ENCODE measurements at regions not wholly inside any gene's neighbourhood (a gene's known extent, or its start where the extent isn't known, plus 50 kb on each side); places are given as distances from the start of the nearest gene placed in this dataset.

DNA sequence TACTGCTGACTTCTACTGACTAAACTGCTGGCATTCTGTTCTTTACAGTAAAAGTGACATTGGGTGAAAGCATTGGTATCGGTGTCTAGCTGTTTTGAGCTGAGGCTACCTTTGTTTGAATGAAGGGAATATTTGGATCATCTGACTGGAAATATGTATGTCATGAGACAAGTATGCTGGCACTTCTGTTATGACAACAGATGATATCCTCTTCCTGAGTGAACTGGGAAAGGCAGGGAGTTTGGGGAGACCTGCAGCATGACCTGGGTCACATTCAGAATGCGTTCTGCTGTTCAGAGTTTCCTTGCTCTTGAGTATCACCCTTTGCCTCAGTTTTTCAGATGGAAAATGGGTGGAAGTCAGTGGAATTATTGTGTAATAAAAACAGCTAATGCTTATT lies 81.8 kb downstream of the PLCE1 start:
- Mint-ChIP-seq H3K4me1 (ENCODE audit: low read depth) (no peaks in the 10 kb centered on the region), H3K4me3 (no peak overlapping the region), H3K9me3 (no peaks in the 10 kb centered on the region), H3K27me3 (ENCODE audit: low read depth) (no peaks in the 10 kb centered on the region), H3K27ac (no peak overlapping the region), H3K36me3 (ENCODE audit: low read depth) (no peaks in the 10 kb centered on the region)
- no peak for DNase-seq (ENCODE audit: low spot score)

DNA sequence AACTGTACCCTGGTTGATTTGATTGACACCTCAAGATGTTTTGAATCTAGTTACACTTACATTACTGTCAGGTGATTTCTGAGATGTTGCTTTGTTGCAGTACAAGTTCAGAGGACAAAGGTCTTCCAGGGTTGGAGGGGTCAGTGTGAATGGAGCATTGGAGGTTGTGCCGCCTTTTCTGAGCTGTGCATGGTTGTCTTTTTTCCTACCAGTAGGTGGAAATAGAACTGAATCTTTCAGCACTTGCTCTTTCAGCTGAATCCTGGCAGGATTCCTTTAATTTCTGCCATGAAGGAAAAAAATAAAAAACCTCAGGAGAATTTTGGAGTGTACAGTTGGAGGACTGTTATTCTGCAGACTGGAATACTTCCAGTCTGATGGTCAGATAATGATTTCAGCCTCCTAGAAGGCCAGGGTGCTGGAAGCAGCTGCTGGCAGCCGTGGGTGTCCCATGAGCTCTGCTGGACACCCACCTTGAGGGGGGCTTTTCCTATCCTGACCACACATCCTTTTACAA lies 82.7 kb downstream of the PLCE1 start:
- H3K4me3 Mint-ChIP-seq = no peak overlapping the region
- H3K4me1 Mint-ChIP-seq (ENCODE audit: low read depth) = no peaks in the 10 kb centered on the region
- H3K27ac Mint-ChIP-seq = no peak overlapping the region
- DNase-seq (ENCODE audit: low spot score) = no peak
- no peaks in the 10 kb centered on the region for H3K36me3 Mint-ChIP-seq (ENCODE audit: low read depth)
- no peaks in the 10 kb centered on the region for H3K9me3 Mint-ChIP-seq
- H3K27me3 Mint-ChIP-seq (ENCODE audit: low read depth) = no peaks in the 10 kb centered on the region

DNA sequence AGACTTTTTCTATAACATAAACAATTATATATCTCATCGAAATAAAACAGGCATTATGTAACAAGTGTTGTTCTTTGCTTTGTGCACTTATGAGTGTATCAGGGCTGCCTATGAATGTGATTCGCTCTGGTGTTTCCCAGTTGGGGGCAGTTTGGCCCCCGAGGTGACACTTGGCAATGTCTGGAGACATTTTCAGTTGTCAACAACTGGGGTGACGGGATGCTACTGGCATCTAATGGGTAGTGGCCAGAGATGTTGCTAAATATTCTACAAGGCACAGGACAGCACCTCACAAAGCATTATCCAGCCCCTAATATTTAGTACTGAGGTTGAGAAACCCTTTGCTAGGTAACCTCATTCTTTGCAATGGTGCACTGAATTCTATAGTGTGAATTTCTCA lies 83.3 kb downstream of the PLCE1 start:
- Mint-ChIP-seq H3K36me3 (ENCODE audit: low read depth) (no peaks in the 10 kb centered on the region), H3K9me3 (no peaks in the 10 kb centered on the region), H3K4me3 (no peak overlapping the region), H3K27ac (no peak overlapping the region), H3K27me3 (ENCODE audit: low read depth) (no peaks in the 10 kb centered on the region), H3K4me1 (ENCODE audit: low read depth) (no peaks in the 10 kb centered on the region)
- DNase-seq (ENCODE audit: low spot score) = no peak

DNA sequence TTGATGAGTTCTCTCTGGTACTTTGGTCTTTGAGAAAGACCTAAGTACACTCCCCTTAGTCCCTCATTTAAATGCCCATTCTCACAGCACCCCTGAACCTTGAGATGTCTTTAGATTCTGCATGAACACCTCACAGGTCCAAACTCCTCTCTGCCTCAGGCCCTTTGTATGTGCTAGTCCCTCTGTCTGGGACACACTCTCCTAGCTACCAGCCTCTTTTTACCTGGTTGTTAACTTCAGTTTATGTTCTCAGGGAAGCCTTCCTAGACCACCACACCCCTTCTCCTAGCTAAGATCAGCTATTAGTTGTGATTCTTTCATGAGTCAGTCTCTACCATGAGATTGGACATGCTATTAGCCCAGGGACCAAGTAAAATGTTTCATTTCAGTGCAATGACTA lies 86.4 kb downstream of the PLCE1 start:
- H3K9me3 Mint-ChIP-seq = no peaks in the 10 kb centered on the region
- no peaks in the 10 kb centered on the region for H3K27me3 Mint-ChIP-seq (ENCODE audit: low read depth)
- no peak overlapping the region for H3K27ac Mint-ChIP-seq
- no peak overlapping the region for H3K4me3 Mint-ChIP-seq
- no peaks in the 10 kb centered on the region for H3K36me3 Mint-ChIP-seq (ENCODE audit: low read depth)
- DNase-seq (ENCODE audit: low spot score) = no peak
- H3K4me1 Mint-ChIP-seq (ENCODE audit: low read depth) = no peaks in the 10 kb centered on the region

DNA sequence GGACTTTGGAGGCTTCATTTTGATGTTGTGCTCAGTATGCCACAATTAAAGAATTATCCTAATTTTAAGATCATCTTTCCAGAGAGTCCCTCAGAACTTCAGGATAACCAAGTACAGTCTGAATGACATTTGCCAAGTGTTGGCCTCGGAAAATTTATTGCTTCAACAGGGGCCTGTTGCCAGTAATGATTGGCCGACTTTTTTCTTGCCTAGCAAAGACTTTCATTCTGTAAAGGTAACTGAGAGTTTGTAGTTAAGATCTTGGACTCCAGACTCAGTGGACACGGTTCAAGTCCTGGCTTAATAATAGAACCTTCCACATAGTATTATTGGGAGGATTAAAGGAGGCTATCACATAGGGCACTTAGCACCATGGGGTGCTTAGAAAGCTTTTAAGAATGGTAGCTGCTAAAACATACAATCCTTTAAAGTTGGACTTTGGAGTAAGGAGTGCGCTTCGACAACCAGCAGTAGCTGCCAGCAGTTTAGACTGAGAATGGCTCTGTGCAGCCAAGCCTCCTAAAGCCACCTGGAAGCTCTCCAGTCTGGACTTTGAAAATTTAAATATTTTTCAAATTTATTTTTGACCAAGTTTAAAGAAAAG lies 90.0 kb downstream of the PLCE1 start:
- no peak overlapping the region for H3K27ac Mint-ChIP-seq
- no peak for DNase-seq (ENCODE audit: low spot score)
- no peaks in the 10 kb centered on the region for H3K9me3 Mint-ChIP-seq
- no peaks in the 10 kb centered on the region for H3K4me1 Mint-ChIP-seq (ENCODE audit: low read depth)
- H3K4me3 Mint-ChIP-seq = no peak overlapping the region
- H3K36me3 Mint-ChIP-seq (ENCODE audit: low read depth) = no peaks in the 10 kb centered on the region
- H3K27me3 Mint-ChIP-seq (ENCODE audit: low read depth) = no peaks in the 10 kb centered on the region

DNA sequence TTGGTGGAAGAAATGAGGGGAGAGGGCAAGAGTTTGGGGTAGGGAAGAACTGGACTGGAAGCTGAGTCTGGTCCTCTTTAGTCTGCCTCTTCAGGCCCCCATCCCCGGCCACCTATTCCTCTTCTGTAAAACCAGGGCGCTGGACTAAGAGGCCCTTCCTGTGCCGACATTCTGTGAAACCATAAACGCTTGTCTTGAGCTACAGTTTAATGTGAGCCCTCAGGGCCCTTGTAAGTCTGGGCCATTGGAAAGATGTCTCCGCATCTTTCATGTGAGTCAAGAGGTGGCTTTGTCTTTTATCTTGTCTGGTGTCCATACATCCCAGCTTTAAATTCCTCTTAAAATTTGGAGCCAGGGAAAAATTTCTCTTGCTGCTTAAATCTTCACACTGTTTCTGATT lies 90.6 kb downstream of the PLCE1 start:
- Mint-ChIP-seq H3K27ac (no peak overlapping the region), H3K4me3 (no peak overlapping the region), H3K4me1 (ENCODE audit: low read depth) (no peaks in the 10 kb centered on the region), H3K27me3 (ENCODE audit: low read depth) (no peaks in the 10 kb centered on the region), H3K9me3 (no peaks in the 10 kb centered on the region), H3K36me3 (ENCODE audit: low read depth) (no peaks in the 10 kb centered on the region)
- DNase-seq (ENCODE audit: low spot score) = no peak

DNA sequence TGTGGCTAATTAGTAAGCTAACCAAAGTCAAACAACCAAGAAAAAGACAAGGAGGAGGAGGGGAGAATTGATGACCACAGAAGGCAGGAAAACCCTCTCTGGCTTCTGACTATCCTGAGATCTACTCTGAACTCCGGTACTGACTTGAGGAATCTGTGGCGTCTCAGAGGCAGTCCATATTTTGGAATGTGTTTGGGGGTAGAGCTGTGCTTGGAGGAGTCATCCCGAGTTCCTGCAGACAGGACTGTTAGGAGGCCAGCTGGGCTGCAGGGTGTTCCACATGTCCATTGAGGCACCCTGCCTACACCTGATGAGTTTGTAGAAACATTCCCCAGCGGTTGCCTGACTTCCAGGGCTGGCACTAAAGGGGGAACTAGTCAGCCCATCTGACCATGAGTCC lies 91.6 kb downstream of the PLCE1 start:
- peaks cover 1% of the 10 kb centered on the region for H3K27me3 Mint-ChIP-seq (ENCODE audit: low read depth)
- H3K4me3 Mint-ChIP-seq = no peak overlapping the region
- no peaks in the 10 kb centered on the region for H3K36me3 Mint-ChIP-seq (ENCODE audit: low read depth)
- DNase-seq (ENCODE audit: low spot score) = no peak
- H3K9me3 Mint-ChIP-seq = no peaks in the 10 kb centered on the region
- no peak overlapping the region for H3K27ac Mint-ChIP-seq
- no peaks in the 10 kb centered on the region for H3K4me1 Mint-ChIP-seq (ENCODE audit: low read depth)

DNA sequence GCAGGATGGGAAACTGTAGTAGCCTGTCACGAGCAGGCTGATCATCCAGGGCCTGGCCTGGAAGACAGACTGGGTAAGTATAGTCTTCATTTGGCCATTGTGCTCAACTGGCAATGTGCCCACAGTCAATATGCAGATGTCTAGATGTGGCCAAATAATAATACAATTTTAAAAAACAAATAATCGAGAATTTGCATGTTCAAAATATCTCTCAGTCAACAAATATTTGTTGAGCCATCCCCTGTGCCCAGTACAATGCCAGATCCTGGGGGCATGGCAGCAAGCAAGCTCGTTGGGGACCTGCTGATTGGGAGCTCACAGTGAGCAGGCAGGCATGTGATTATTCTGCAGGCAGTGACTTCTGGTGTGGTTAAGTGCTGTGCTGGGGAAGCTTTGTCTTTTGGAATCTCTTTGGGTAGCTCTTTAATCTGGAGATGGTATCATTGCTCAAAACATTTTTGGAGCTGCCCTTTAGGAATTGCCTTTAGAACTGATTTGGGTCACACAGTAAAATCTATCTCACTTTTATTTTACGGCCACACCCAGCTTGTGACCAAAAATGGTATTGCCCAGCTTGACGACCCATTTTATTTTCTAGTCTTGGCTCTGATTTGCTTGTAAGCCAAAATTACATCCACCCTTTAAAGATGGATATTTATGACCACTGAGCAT lies 92.2 kb downstream of the PLCE1 start:
- Mint-ChIP-seq H3K4me3 (no peak overlapping the region), H3K9me3 (no peaks in the 10 kb centered on the region), H3K36me3 (ENCODE audit: low read depth) (no peaks in the 10 kb centered on the region), H3K4me1 (ENCODE audit: low read depth) (no peaks in the 10 kb centered on the region), H3K27me3 (ENCODE audit: low read depth) (peaks cover 6% of the 10 kb centered on the region), H3K27ac (no peak overlapping the region)
- no peak for DNase-seq (ENCODE audit: low spot score)

DNA sequence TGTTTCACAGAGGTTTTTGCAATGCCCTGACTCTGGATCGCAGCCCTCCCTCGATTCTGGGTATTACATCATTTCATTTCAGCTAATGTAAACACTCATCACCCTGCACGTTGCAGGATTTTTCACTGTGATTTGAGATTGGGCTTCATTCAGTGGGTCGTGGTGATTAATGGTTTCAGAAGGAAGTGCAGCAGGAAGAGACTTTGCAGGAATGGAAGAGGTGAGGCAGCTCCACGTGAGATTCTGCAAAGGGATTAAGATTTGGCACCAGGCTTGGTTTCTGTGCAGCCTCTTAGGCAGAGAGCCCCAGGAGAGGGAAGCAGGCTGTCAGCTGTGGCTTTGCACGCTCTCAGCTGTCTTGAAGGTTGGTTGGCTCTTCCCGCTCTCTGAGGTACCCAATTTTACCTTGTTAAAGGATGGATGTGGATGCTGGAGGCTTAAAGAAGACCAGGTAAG lies 95.2 kb downstream of the PLCE1 start:
- no peaks in the 10 kb centered on the region for H3K36me3 Mint-ChIP-seq (ENCODE audit: low read depth)
- H3K4me1 Mint-ChIP-seq (ENCODE audit: low read depth) = no peaks in the 10 kb centered on the region
- H3K27ac Mint-ChIP-seq = no peak overlapping the region
- H3K27me3 Mint-ChIP-seq (ENCODE audit: low read depth) = peaks cover 6% of the 10 kb centered on the region
- H3K4me3 Mint-ChIP-seq = no peak overlapping the region
- DNase-seq (ENCODE audit: low spot score) = no peak
- no peaks in the 10 kb centered on the region for H3K9me3 Mint-ChIP-seq

DNA sequence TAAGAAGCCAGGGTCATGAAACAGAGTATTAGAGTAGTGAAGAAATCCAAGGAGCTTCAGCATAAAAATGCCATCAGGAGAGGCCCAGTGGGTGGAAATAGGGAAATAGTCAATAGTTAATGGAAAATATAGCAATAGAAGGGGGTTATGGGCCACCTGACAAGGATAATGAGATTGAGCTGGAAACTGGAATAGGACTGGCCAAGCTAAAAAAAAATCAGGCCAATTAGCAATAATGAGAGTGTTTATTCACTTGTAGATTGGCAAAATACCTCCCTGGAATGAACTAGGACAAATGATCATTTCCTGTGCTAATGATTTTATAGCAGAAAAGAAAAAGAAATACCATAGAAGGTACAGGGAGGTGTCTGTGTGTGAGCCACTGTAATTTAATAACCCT lies 97.9 kb downstream of the PLCE1 start:
- H3K27ac Mint-ChIP-seq = no peak overlapping the region
- no peak for DNase-seq (ENCODE audit: low spot score)
- no peak overlapping the region for H3K4me3 Mint-ChIP-seq
- H3K27me3 Mint-ChIP-seq (ENCODE audit: low read depth) = peaks cover 6% of the 10 kb centered on the region
- H3K4me1 Mint-ChIP-seq (ENCODE audit: low read depth) = no peaks in the 10 kb centered on the region
- H3K36me3 Mint-ChIP-seq (ENCODE audit: low read depth) = no peaks in the 10 kb centered on the region
- H3K9me3 Mint-ChIP-seq = no peaks in the 10 kb centered on the region

DNA sequence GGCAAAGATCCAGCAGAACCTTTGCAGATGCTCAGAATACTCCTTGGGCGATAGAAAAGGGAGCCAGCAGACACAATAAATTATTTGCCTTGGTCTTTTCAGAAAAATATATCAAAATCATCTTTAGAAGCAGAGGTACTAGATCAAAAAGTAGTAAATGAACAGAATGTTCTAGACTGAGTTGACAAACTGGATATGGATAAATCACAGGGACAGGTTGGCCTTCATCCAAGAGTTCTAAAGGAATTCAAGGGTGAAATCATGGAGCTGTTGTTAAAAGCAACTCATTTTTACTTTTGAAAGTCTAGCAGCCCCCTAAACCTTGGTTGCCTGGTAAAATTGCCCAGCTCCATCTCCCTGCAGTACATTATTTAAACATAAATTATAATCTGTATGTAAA lies 99.1 kb downstream of the PLCE1 start:
- Mint-ChIP-seq H3K27me3 (ENCODE audit: low read depth) (peaks cover 8% of the 10 kb centered on the region), H3K4me3 (no peak overlapping the region), H3K4me1 (ENCODE audit: low read depth) (no peaks in the 10 kb centered on the region), H3K36me3 (ENCODE audit: low read depth) (no peaks in the 10 kb centered on the region), H3K9me3 (no peaks in the 10 kb centered on the region), H3K27ac (no peak overlapping the region)
- DNase-seq (ENCODE audit: low spot score) = no peak

DNA sequence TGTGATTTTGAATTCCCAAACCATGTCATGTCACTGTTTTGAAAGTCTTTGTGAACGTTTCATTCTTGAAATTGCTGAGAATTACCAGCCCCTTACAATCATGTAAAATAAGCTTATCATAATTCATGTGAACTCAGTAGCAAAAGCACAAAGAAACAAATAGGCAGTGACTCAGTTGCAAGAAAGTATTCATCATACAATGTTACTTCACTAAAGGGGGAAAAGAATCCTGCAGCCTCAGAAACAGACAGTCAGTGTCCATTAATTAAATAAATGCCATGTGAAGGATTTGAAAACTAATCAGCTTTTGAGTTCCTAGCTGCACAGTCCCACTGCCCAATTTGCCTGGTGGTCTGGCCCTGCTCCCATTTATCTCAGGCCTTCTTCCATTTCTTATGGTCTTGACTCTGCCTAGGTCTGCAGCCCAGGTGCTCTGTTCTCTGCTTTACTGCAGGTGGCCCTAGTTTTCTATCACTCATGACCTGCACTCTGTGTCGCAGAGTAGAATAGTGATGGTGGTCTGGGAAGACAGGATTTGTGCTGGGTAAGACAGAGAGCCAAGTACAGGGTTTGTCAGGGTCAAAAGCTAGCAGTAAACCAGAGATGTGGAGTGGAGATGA lies 99.7 kb downstream of the PLCE1 start:
- no peak for DNase-seq (ENCODE audit: low spot score)
- H3K27ac Mint-ChIP-seq = no peak overlapping the region
- H3K27me3 Mint-ChIP-seq (ENCODE audit: low read depth) = peaks cover 8% of the 10 kb centered on the region
- H3K36me3 Mint-ChIP-seq (ENCODE audit: low read depth) = no peaks in the 10 kb centered on the region
- H3K4me1 Mint-ChIP-seq (ENCODE audit: low read depth) = no peaks in the 10 kb centered on the region
- H3K9me3 Mint-ChIP-seq = no peaks in the 10 kb centered on the region
- no peak overlapping the region for H3K4me3 Mint-ChIP-seq

DNA sequence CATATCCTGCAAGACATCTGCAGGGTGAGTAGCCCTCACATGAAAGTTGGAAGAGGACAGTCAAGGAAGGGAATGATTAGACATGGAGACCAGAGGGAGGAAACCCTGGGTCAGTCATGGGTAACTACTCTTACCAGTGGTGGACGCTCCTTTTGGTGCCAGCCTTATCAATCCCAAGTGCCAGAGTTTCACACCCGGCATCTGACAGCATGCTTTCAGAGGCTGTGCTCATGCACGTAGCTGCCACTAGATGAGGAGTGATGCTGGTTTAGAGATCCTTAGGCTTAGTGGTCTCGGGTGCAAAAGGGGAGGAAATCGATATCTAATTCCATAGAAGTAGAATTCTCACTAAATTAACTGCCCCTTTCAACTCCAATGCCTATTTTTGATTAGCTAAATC lies 100.8 kb downstream of the PLCE1 start:
- Mint-ChIP-seq H3K4me1 (ENCODE audit: low read depth) (no peaks in the 10 kb centered on the region), H3K27me3 (ENCODE audit: low read depth) (peaks cover 12% of the 10 kb centered on the region), H3K9me3 (no peaks in the 10 kb centered on the region), H3K36me3 (ENCODE audit: low read depth) (no peaks in the 10 kb centered on the region), H3K27ac (no peak overlapping the region), H3K4me3 (no peak overlapping the region)
- no peak for DNase-seq (ENCODE audit: low spot score)

DNA sequence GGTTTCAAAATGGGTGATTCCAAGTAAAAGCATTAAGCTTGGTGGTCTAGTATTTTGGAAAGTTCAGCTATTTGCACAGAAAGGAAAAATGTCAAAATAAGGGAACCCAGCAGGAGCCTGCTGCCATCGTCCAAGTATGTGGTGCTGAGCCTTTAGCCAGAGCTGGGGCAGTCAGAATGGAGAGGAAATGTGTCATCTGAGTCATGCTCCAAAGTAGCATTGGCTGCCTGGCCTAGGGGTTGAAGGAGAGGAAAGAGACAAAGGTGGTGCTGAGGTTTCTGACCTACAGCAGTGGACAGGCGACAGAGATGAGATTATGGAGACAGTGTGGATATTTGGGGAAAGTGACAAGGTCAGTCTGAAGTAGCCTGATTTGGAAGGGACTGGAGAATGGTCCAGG lies 103.9 kb downstream of the PLCE1 start:
- H3K36me3 Mint-ChIP-seq (ENCODE audit: low read depth) = no peaks in the 10 kb centered on the region
- H3K4me3 Mint-ChIP-seq = no peak overlapping the region
- H3K27ac Mint-ChIP-seq = no peak overlapping the region
- DNase-seq (ENCODE audit: low spot score) = no peak
- H3K4me1 Mint-ChIP-seq (ENCODE audit: low read depth) = no peaks in the 10 kb centered on the region
- no peaks in the 10 kb centered on the region for H3K9me3 Mint-ChIP-seq
- peaks cover 17% of the 10 kb centered on the region for H3K27me3 Mint-ChIP-seq (ENCODE audit: low read depth)

All from T-helper 2 cell treated with Interferon-gamma antibody and Interleukin-4, amounts not matched to agents 5 μg/mL and 100 μg/mL, for 36 hours (primary cell).